T-helper 2 cell (primary cell): ENCODE measurements at regions not wholly inside any gene's neighbourhood (a gene's known extent, or its start where the extent isn't known, plus 50 kb on each side); places are given as distances from the start of the nearest gene placed in this dataset.

Source experiments
- DNase-seq, 5 experiments: peaks; one replicate each; pipeline versions ENCODE4 v3.0.0 to v3.0.0-alpha.2; 2012 to 2022

GRCh38 chr11:116096272-116096995, 592.2 kb upstream of the CADM1 start:
- no peak for DNase-seq

- no peak for DNase-seq
Observed at GRCh38 chr11:116093481-116094270, 589.5 kb upstream of the CADM1 start.

GRCh38 chr11:116093065-116093464, 588.9 kb upstream of the CADM1 start:
- no peak for DNase-seq

GRCh38 chr11:116086426-116086825, 582.2 kb upstream of the CADM1 start:
- no peak for DNase-seq

- no peak for DNase-seq
Observed at GRCh38 chr11:116085031-116085635, 580.9 kb upstream of the CADM1 start.

- no peak for DNase-seq
Observed at GRCh38 chr11:116084511-116084910, 580.3 kb upstream of the CADM1 start.

- no peak for DNase-seq
Observed at GRCh38 chr11:116082256-116082655, 578.0 kb upstream of the CADM1 start.

- no peak for DNase-seq
Observed at GRCh38 chr11:116079580-116079979, 575.4 kb upstream of the CADM1 start.

GRCh38 chr11:116078101-116078591, 573.9 kb upstream of the CADM1 start:
- peak in 1 of 5 experiments; percentile 39 for DNase-seq

GRCh38 chr11:116077092-116077491, 572.9 kb upstream of the CADM1 start:
- DNase-seq = no peak

- DNase-seq = peak in 1 of 5 experiments; percentile 79
Observed at GRCh38 chr11:116073854-116074837, 569.9 kb upstream of the CADM1 start.

- DNase-seq = peak in 1 of 5 experiments; percentile 28
Observed at GRCh38 chr11:116072601-116073410, 568.6 kb upstream of the CADM1 start.

- DNase-seq = no peak
Observed at GRCh38 chr11:116072133-116072532, 567.9 kb upstream of the CADM1 start.

- DNase-seq = no peak
Observed at GRCh38 chr11:116071241-116071640, 567.0 kb upstream of the CADM1 start.

GRCh38 chr11:116070520-116070919, 566.3 kb upstream of the CADM1 start:
- no peak for DNase-seq

- no peak for DNase-seq
Observed at GRCh38 chr11:116066777-116067176, 562.6 kb upstream of the CADM1 start.

GRCh38 chr11:116065986-116066385, 561.8 kb upstream of the CADM1 start:
- peak in 1 of 5 experiments; percentile 36 for DNase-seq

GRCh38 chr11:116065191-116065895, 561.1 kb upstream of the CADM1 start:
- no peak for DNase-seq

- no peak for DNase-seq
Observed at GRCh38 chr11:116062490-116063171, 558.4 kb upstream of the CADM1 start.

GRCh38 chr11:116062129-116062489, 557.9 kb upstream of the CADM1 start:
- no peak for DNase-seq
